Progenitor cell of endocrine pancreas (in vitro differentiated cells): ENCODE measurements at regions not wholly inside any gene's neighbourhood (a gene's known extent, or its start where the extent isn't known, plus 50 kb on each side); places are given as distances from the start of the nearest gene placed in this dataset.

ENCODE experiments used
- DNase-seq: peaks from one replicate; pipeline ENCODE4 v3.0.0; 2021; ENCODE audit warnings: low spot score; ENCODE audit not compliant: unreplicated experiment
- H3K27ac Mint-ChIP-seq: 2 replicates; pipeline ENCODE4 v1.8.0; 2021; ENCODE audit warnings: mild to moderate bottlenecking, moderate library complexity, mixed read lengths
- H3K27me3 Mint-ChIP-seq: 2 replicates; pipeline ENCODE4 v1.8.0; 2021; ENCODE audit warnings: mixed read lengths
- H3K36me3 Mint-ChIP-seq: 2 replicates; pipeline ENCODE4 v1.8.0; 2022; ENCODE audit warnings: mixed read lengths; ENCODE audit not compliant: insufficient read depth
- H3K4me1 Mint-ChIP-seq: 2 replicates; pipeline ENCODE4 v1.8.0; 2021; ENCODE audit warnings: low read depth, mixed read lengths
- H3K4me3 Mint-ChIP-seq: 2 replicates; pipeline ENCODE4 v1.8.0; 2021; ENCODE audit warnings: low read depth, mild to moderate bottlenecking, moderate library complexity, mixed read lengths
- H3K9me3 Mint-ChIP-seq: 2 replicates; pipeline ENCODE4 v1.8.0; 2021; ENCODE audit warnings: low read depth, mixed read lengths
- CTCF ChIP-seq: fragments of 200-600 bp; sonication (generic); IDR thresholded peaks from one replicate; pipeline ENCODE4 v1.5.0; 2021; ENCODE audit warnings: antibody characterized with exemption, mild to moderate bottlenecking; ENCODE audit not compliant: unreplicated experiment

GRCh38 chr2:49664827-49665226 lies 510.5 kb upstream of the FSHR start:
- H3K9me3 Mint-ChIP-seq: no peaks in the 10 kb centered on the region
- TF ChIP-seq CTCF: no peak
- H3K4me3 Mint-ChIP-seq: no peak overlapping the region
- H3K4me1 Mint-ChIP-seq: no peaks in the 10 kb centered on the region
- H3K36me3 Mint-ChIP-seq: no peaks in the 10 kb centered on the region
- DNase-seq: no peak
- no peak overlapping the region for H3K27ac Mint-ChIP-seq
- no peaks in the 10 kb centered on the region for H3K27me3 Mint-ChIP-seq

GRCh38 chr2:49661809-49662208 lies 507.5 kb upstream of the FSHR start:
- no peaks in the 10 kb centered on the region for H3K27me3 Mint-ChIP-seq
- H3K4me3 Mint-ChIP-seq: no peak overlapping the region
- no peaks in the 10 kb centered on the region for H3K9me3 Mint-ChIP-seq
- DNase-seq: no peak
- H3K27ac Mint-ChIP-seq: no peak overlapping the region
- H3K36me3 Mint-ChIP-seq: no peaks in the 10 kb centered on the region
- TF ChIP-seq CTCF: no peak
- H3K4me1 Mint-ChIP-seq: no peaks in the 10 kb centered on the region

GRCh38 chr2:49656853-49657252 lies 502.5 kb upstream of the FSHR start:
- no peaks in the 10 kb centered on the region for H3K9me3 Mint-ChIP-seq
- no peak for DNase-seq
- no peak overlapping the region for H3K27ac Mint-ChIP-seq
- H3K4me3 Mint-ChIP-seq: no peak overlapping the region
- no peaks in the 10 kb centered on the region for H3K36me3 Mint-ChIP-seq
- no peaks in the 10 kb centered on the region for H3K27me3 Mint-ChIP-seq
- H3K4me1 Mint-ChIP-seq: peaks cover 4% of the 10 kb centered on the region
- TF ChIP-seq CTCF: no peak

GRCh38 chr2:49643149-49643548 lies 488.8 kb upstream of the FSHR start:
- H3K9me3 Mint-ChIP-seq: peaks cover 4% of the 10 kb centered on the region
- no peak for DNase-seq
- H3K36me3 Mint-ChIP-seq: no peaks in the 10 kb centered on the region
- no peaks in the 10 kb centered on the region for H3K27me3 Mint-ChIP-seq
- H3K4me3 Mint-ChIP-seq: no peak overlapping the region
- no peak overlapping the region for H3K27ac Mint-ChIP-seq
- no peak for TF ChIP-seq CTCF
- no peaks in the 10 kb centered on the region for H3K4me1 Mint-ChIP-seq

GRCh38 chr2:49640630-49641029 lies 486.3 kb upstream of the FSHR start:
- TF ChIP-seq CTCF: no peak
- H3K27ac Mint-ChIP-seq: no peak overlapping the region
- no peak for DNase-seq
- H3K4me1 Mint-ChIP-seq: no peaks in the 10 kb centered on the region
- no peaks in the 10 kb centered on the region for H3K9me3 Mint-ChIP-seq
- no peaks in the 10 kb centered on the region for H3K36me3 Mint-ChIP-seq
- H3K27me3 Mint-ChIP-seq: no peaks in the 10 kb centered on the region
- no peak overlapping the region for H3K4me3 Mint-ChIP-seq
